ENCODE measurements at regions not wholly inside any gene's neighbourhood (a gene's known extent, or its start where the extent isn't known, plus 50 kb on each side); places are given as distances from the start of the nearest gene placed in this dataset.
"Not testable (repeated sequence)": the region's sequence is repeated elsewhere in the genome, so short reads cannot be mapped to it uniquely, and the experiment has no call there.

- in situ Hi-C loops (cut with HindIII; ENCODE audit: extremely low pct_ligation_motif_present, low pct_unique_long_range_greater_than_20kb); H3K4me1 ChIP-seq (ENCODE audit: insufficient read depth, low read length); ATAC-seq: not testable (repeated sequence)
Observed at GRCh38 chr4:49573666-49574215, 587.7 kb downstream of the CWH43 start.

GRCh38 chr4:49575250-49575649, 589.2 kb downstream of the CWH43 start:
- H3K27me3 ChIP-seq (ENCODE audit: control insufficient read depth in 1 of 2, insufficient read depth in 2 of 2, low read length in 2 of 2); H3K4me1 ChIP-seq (ENCODE audit: insufficient read depth, low read length); POLR2A ChIA-PET; CTCF ChIA-PET (ENCODE audit: low intra/inter-chr PET ratio, low total read pairs); H2AFZ ChIP-seq (ENCODE audit: low read length); H3K4me3 ChIP-seq (replicated peaks in 1 of 3; ENCODE audit: insufficient read depth in 1 of 3, low read depth in 2 of 3, low read length in 3 of 3); in situ Hi-C loops (cut with HindIII; ENCODE audit: extremely low pct_ligation_motif_present, low pct_unique_long_range_greater_than_20kb); ATAC-seq; DNase-seq (ENCODE audit: low spot score); H3K27ac ChIP-seq (ENCODE audit: extremely low read length, insufficient read depth, low read length); BruUV-seq (replicated peaks); H3K9ac ChIP-seq (ENCODE audit: insufficient read depth, low read depth, low read length); H3K4me2 ChIP-seq (ENCODE audit: low read depth, low read length); H4K20me1 ChIP-seq (ENCODE audit: insufficient read depth, low read length); intact Hi-C loops (cut with micrococcal nuclease; ENCODE audit: unreplicated experiment); FAIRE-seq; H3K79me2 ChIP-seq (ENCODE audit: insufficient read depth, low read length); H3K9me3 ChIP-seq (ENCODE audit: low read length); H3K36me3 ChIP-seq (replicated peaks in 1 of 2; ENCODE audit: control insufficient read depth in 1 of 2, insufficient read depth in 2 of 2, low read length in 2 of 2): not testable (repeated sequence)
- WGBS (ENCODE audit: low lambda C conversion rate): 22% methylated on average over 1 of the region's 4 CpGs

More at GRCh38 chr4:49573666-49574215, 587.7 kb downstream of the CWH43 start:
- H3K4me3 ChIP-seq (replicated peaks in 1 of 3; ENCODE audit: insufficient read depth in 1 of 3, low read depth in 2 of 3, low read length in 3 of 3); FAIRE-seq; H3K36me3 ChIP-seq (replicated peaks in 1 of 2; ENCODE audit: control insufficient read depth in 1 of 2, insufficient read depth in 2 of 2, low read length in 2 of 2); H3K9me3 ChIP-seq (ENCODE audit: low read length); POLR2A ChIA-PET; H3K9ac ChIP-seq (ENCODE audit: insufficient read depth, low read depth, low read length); H3K4me2 ChIP-seq (ENCODE audit: low read depth, low read length); H4K20me1 ChIP-seq (ENCODE audit: insufficient read depth, low read length); CTCF ChIA-PET (ENCODE audit: low intra/inter-chr PET ratio, low total read pairs); intact Hi-C loops (cut with micrococcal nuclease; ENCODE audit: unreplicated experiment); H3K79me2 ChIP-seq (ENCODE audit: insufficient read depth, low read length); H3K27me3 ChIP-seq (ENCODE audit: control insufficient read depth in 1 of 2, insufficient read depth in 2 of 2, low read length in 2 of 2); H3K27ac ChIP-seq (ENCODE audit: extremely low read length, insufficient read depth, low read length); BruUV-seq (replicated peaks); DNase-seq (ENCODE audit: low spot score); H2AFZ ChIP-seq (ENCODE audit: low read length): not testable (repeated sequence)
- 22% methylated on average over 2 of the region's 2 CpGs for WGBS (ENCODE audit: low lambda C conversion rate)

GRCh38 chr4:49578371-49578770, 592.3 kb downstream of the CWH43 start:
- WGBS (ENCODE audit: low lambda C conversion rate): 55% methylated on average over 2 of the region's 5 CpGs
- H3K4me3 ChIP-seq (replicated peaks in 1 of 3; ENCODE audit: insufficient read depth in 1 of 3, low read depth in 2 of 3, low read length in 3 of 3); H3K27me3 ChIP-seq (ENCODE audit: control insufficient read depth in 1 of 2, insufficient read depth in 2 of 2, low read length in 2 of 2); BruUV-seq (replicated peaks); H3K79me2 ChIP-seq (ENCODE audit: insufficient read depth, low read length); H3K4me2 ChIP-seq (ENCODE audit: low read depth, low read length); H3K36me3 ChIP-seq (replicated peaks in 1 of 2; ENCODE audit: control insufficient read depth in 1 of 2, insufficient read depth in 2 of 2, low read length in 2 of 2); DNase-seq (ENCODE audit: low spot score); POLR2A ChIA-PET; intact Hi-C loops (cut with micrococcal nuclease; ENCODE audit: unreplicated experiment); H2AFZ ChIP-seq (ENCODE audit: low read length); H3K27ac ChIP-seq (ENCODE audit: extremely low read length, insufficient read depth, low read length); in situ Hi-C loops (cut with HindIII; ENCODE audit: extremely low pct_ligation_motif_present, low pct_unique_long_range_greater_than_20kb); FAIRE-seq; CTCF ChIA-PET (ENCODE audit: low intra/inter-chr PET ratio, low total read pairs); H4K20me1 ChIP-seq (ENCODE audit: insufficient read depth, low read length); H3K9me3 ChIP-seq (ENCODE audit: low read length); ATAC-seq; H3K4me1 ChIP-seq (ENCODE audit: insufficient read depth, low read length); H3K9ac ChIP-seq (ENCODE audit: insufficient read depth, low read depth, low read length): not testable (repeated sequence)

- H3K27me3 ChIP-seq (ENCODE audit: control insufficient read depth in 1 of 2, insufficient read depth in 2 of 2, low read length in 2 of 2); H3K9me3 ChIP-seq (ENCODE audit: low read length); H3K4me2 ChIP-seq (ENCODE audit: low read depth, low read length); POLR2A ChIA-PET; DNase-seq (ENCODE audit: low spot score); H3K27ac ChIP-seq (ENCODE audit: extremely low read length, insufficient read depth, low read length); CTCF ChIA-PET (ENCODE audit: low intra/inter-chr PET ratio, low total read pairs); in situ Hi-C loops (cut with HindIII; ENCODE audit: extremely low pct_ligation_motif_present, low pct_unique_long_range_greater_than_20kb); H3K4me3 ChIP-seq (replicated peaks in 1 of 3; ENCODE audit: insufficient read depth in 1 of 3, low read depth in 2 of 3, low read length in 3 of 3); H3K9ac ChIP-seq (ENCODE audit: insufficient read depth, low read depth, low read length); H4K20me1 ChIP-seq (ENCODE audit: insufficient read depth, low read length); H3K4me1 ChIP-seq (ENCODE audit: insufficient read depth, low read length); H3K36me3 ChIP-seq (replicated peaks in 1 of 2; ENCODE audit: control insufficient read depth in 1 of 2, insufficient read depth in 2 of 2, low read length in 2 of 2); intact Hi-C loops (cut with micrococcal nuclease; ENCODE audit: unreplicated experiment); FAIRE-seq; H3K79me2 ChIP-seq (ENCODE audit: insufficient read depth, low read length); ATAC-seq; H2AFZ ChIP-seq (ENCODE audit: low read length); BruUV-seq (replicated peaks): not testable (repeated sequence)
- no CpG with 5 or more reads among the region's 2 CpGs for WGBS (ENCODE audit: low lambda C conversion rate)
Observed at GRCh38 chr4:49578899-49579298, 592.8 kb downstream of the CWH43 start.

Data from HepG2 (cell line).